Chondrocyte (in vitro differentiated cells): ENCODE measurements at regions not wholly inside any gene's neighbourhood (a gene's known extent, or its start where the extent isn't known, plus 50 kb on each side); places are given as distances from the start of the nearest gene placed in this dataset.
A peak's percentile ranks its signal among the peaks of the same experiment; 100 is the strongest.

Experiments used
- DNase-seq: peaks from one replicate; pipeline ENCODE4 v3.0.0; 2021; ENCODE audit warnings: mixed read lengths, low spot score
- H3K27ac Mint-ChIP-seq: one replicate; pipeline ENCODE4 v1.8.0; 2021; ENCODE audit warnings: mild to moderate bottlenecking, moderate library complexity, mixed read lengths; ENCODE audit not compliant: unreplicated experiment
- H3K27me3 Mint-ChIP-seq: 2 replicates; pipeline ENCODE4 v1.8.0; 2021; ENCODE audit warnings: low read depth, mixed read lengths
- H3K36me3 Mint-ChIP-seq: 2 replicates; pipeline ENCODE4 v1.8.0; 2021; ENCODE audit warnings: low read depth, mixed read lengths
- H3K4me1 Mint-ChIP-seq: 2 replicates; pipeline ENCODE4 v1.8.0; 2021; ENCODE audit warnings: low read depth, mild to moderate bottlenecking, mixed read lengths
- H3K4me3 Mint-ChIP-seq: one replicate; pipeline ENCODE4 v1.8.0; 2021; ENCODE audit warnings: mild to moderate bottlenecking, moderate library complexity, mixed read lengths; ENCODE audit not compliant: unreplicated experiment
- H3K9me3 Mint-ChIP-seq: 2 replicates; pipeline ENCODE4 v1.8.0; 2021; ENCODE audit warnings: low read depth, mixed read lengths
- TF ChIP-seq, protein P1 (sequence below): fragments of 200-600 bp; sonication (generic); IDR thresholded peaks from 2 replicates; pipeline ENCODE4 v1.5.0; 2021; ENCODE audit warnings: antibody characterized with exemption, mild to moderate bottlenecking, moderate library complexity

- Mint-ChIP-seq H3K27ac (no peak overlapping the region), H3K4me3 (no peak overlapping the region), H3K36me3 (peaks cover 10% of the 10 kb centered on the region), H3K27me3 (no peaks in the 10 kb centered on the region), H3K9me3 (peaks cover 28% of the 10 kb centered on the region), H3K4me1 (no peaks in the 10 kb centered on the region)
- no peak for DNase-seq
- TF ChIP-seq, protein P1, sequence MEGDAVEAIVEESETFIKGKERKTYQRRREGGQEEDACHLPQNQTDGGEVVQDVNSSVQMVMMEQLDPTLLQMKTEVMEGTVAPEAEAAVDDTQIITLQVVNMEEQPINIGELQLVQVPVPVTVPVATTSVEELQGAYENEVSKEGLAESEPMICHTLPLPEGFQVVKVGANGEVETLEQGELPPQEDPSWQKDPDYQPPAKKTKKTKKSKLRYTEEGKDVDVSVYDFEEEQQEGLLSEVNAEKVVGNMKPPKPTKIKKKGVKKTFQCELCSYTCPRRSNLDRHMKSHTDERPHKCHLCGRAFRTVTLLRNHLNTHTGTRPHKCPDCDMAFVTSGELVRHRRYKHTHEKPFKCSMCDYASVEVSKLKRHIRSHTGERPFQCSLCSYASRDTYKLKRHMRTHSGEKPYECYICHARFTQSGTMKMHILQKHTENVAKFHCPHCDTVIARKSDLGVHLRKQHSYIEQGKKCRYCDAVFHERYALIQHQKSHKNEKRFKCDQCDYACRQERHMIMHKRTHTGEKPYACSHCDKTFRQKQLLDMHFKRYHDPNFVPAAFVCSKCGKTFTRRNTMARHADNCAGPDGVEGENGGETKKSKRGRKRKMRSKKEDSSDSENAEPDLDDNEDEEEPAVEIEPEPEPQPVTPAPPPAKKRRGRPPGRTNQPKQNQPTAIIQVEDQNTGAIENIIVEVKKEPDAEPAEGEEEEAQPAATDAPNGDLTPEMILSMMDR: no peak
These were observed 574.1 kb downstream of the XIRP2 start for GRCh38 chr2:167462379-167462778.

GRCh38 chr2:167454036-167454435 lies 565.8 kb downstream of the XIRP2 start:
- Mint-ChIP-seq H3K36me3 (peaks cover 11% of the 10 kb centered on the region), H3K27ac (no peak overlapping the region), H3K4me1 (peaks cover 3% of the 10 kb centered on the region), H3K4me3 (no peak overlapping the region), H3K27me3 (no peaks in the 10 kb centered on the region), H3K9me3 (peaks cover 30% of the 10 kb centered on the region)
- no peak for DNase-seq
- TF ChIP-seq, protein P1: no peak

DNA sequence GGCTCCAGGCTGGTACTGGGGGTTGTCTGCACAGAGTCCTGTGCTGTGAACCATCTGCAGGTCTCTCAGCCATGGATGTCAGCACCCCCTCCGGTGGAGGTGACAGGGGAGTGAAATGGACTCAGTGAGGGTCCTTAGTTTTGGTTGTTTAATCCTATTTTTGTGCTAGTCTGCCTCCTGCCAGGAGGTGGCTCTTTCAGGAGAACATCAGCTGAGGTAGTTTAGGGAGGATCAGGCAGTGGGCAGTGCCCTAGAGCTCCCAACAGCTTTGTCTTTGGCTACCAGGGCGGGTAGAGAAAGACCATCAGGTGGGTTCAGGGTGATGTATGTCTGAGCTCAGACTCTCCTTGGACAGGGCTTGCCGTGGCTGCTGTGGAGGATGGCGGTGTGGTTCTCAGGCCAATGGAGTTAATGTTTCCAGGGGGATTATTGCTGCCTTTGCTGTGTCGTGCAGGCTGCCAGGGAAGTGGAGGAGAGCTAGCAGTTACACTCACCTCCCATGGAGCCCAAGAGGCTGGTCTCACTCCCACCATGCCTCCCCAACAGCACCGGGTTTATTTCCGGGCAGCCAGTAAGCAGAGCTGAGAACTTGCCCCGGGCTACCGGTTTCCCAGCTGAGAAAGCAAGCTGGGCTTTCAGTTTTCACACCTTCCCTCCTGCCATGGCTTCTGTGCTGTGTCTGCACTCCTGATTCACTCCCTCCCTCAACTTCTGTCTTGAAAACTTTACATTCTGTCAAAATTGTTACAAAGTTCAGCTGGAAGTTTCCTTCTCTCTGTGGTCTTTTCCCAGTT lies 563.4 kb downstream of the XIRP2 start:
- Mint-ChIP-seq H3K9me3 (peaks cover 33% of the 10 kb centered on the region), H3K36me3 (peaks cover 13% of the 10 kb centered on the region), H3K27me3 (no peaks in the 10 kb centered on the region), H3K27ac (no peak overlapping the region), H3K4me1 (peaks cover 3% of the 10 kb centered on the region), H3K4me3 (no peak overlapping the region)
- TF ChIP-seq, protein P1: peak; percentile 11
- no peak for DNase-seq

GRCh38 chr2:167450364-167450763 lies 562.1 kb downstream of the XIRP2 start:
- H3K27me3 Mint-ChIP-seq: no peaks in the 10 kb centered on the region
- TF ChIP-seq, protein P1: no peak
- no peak overlapping the region for H3K4me3 Mint-ChIP-seq
- peaks cover 3% of the 10 kb centered on the region for H3K4me1 Mint-ChIP-seq
- peaks cover 40% of the 10 kb centered on the region for H3K9me3 Mint-ChIP-seq
- no peak overlapping the region for H3K27ac Mint-ChIP-seq
- DNase-seq: no peak
- H3K36me3 Mint-ChIP-seq: peaks cover 16% of the 10 kb centered on the region

DNA sequence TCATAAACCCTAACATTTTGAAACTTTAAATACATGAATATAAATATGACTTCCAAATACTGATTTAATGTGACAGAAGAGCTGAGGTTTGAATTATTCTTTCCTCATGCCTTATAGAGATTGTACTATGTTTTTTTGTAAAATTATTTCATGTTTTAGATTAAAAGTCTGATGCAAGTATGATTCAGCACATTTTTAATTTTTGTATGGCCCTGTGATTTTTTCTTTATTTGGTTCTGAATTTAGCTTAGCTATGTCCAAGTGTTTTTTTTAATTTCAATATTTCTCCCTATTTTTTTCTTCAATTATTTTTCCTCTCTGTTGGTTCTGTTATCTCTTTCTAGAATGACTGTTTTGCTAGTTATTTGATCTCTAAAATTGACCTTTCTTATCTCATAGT lies 552.1 kb downstream of the XIRP2 start:
- DNase-seq: no peak
- Mint-ChIP-seq H3K27ac (no peak overlapping the region), H3K4me3 (no peak overlapping the region), H3K36me3 (peaks cover 8% of the 10 kb centered on the region), H3K27me3 (no peaks in the 10 kb centered on the region), H3K4me1 (peaks cover 12% of the 10 kb centered on the region), H3K9me3 (peaks cover 10% of the 10 kb centered on the region)
- TF ChIP-seq, protein P1: no peak
